IMR-90 (cell line): ENCODE measurements at regions not wholly inside any gene's neighbourhood (a gene's known extent, or its start where the extent isn't known, plus 50 kb on each side); places are given as distances from the start of the nearest gene placed in this dataset.

Experiments
- BHLHE40 ChIP-seq: fragments of 150-350 bp; IDR thresholded peaks from 2 replicates; pipeline ENCODE4 v1.6.1; 2016; ENCODE audit warnings: mild to moderate bottlenecking, low read depth, low read length
- CEBPB ChIP-seq: IDR thresholded peaks from 2 replicates; pipeline ENCODE4 v1.6.1; 2012; ENCODE audit warnings: low read depth, low read length, improper control_type of control experiment
- MAFK ChIP-seq: IDR thresholded peaks from 2 replicates; pipeline ENCODE4 v1.6.1; 2012; ENCODE audit warnings: low read depth, low read length, improper control_type of control experiment
- MAZ ChIP-seq: IDR thresholded peaks from 2 replicates; pipeline ENCODE4 v1.6.1; 2012; ENCODE audit warnings: low read depth, mild to moderate bottlenecking, low read length, improper control_type of control experiment, moderate library complexity, borderline replicate concordance
- RAD21 ChIP-seq: IDR thresholded peaks from 2 replicates; pipeline ENCODE4 v1.6.1; 2012; ENCODE audit warnings: low read length, improper control_type of control experiment
- RFX5 ChIP-seq: IDR thresholded peaks from 2 replicates; pipeline ENCODE4 v1.8.0; 2012; ENCODE audit warnings: low read depth, mild to moderate bottlenecking, low read length, moderate library complexity
- SMC3 ChIP-seq: fragments of 150-350 bp; IDR thresholded peaks from 2 replicates; pipeline ENCODE4 v1.6.1; 2016; ENCODE audit warnings: low read depth, mild to moderate bottlenecking, antibody characterized with exemption, low read length, moderate library complexity
- TF ChIP-seq, protein P1 (sequence below): conservative IDR thresholded peaks from 2 replicates; pipeline ENCODE4 v1.5.1; 2012; ENCODE audit warnings: mild to moderate bottlenecking, low read depth, low read length, improper control_type of control experiment

DNA sequence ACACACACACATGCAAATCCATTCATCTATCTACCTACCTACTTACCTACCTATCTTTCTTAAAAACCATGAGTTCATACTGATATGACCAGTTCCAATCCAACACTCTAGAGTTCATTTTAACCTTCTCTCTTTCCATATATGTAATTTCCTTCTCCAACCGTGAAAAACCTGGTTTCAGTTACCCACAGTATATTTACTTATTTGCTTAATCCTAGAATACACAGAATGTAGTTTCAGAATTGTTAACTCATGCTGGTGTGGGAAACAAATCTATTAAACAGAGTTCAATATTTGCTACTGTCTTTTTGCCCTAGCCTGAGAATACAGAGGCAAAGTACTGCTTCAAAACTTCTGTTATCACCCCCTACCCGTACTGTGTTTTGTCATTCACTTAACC, 101.3 kb downstream of the RRM1 start:
- TF ChIP-seq MAFK: no peak
- TF ChIP-seq, protein P1, sequence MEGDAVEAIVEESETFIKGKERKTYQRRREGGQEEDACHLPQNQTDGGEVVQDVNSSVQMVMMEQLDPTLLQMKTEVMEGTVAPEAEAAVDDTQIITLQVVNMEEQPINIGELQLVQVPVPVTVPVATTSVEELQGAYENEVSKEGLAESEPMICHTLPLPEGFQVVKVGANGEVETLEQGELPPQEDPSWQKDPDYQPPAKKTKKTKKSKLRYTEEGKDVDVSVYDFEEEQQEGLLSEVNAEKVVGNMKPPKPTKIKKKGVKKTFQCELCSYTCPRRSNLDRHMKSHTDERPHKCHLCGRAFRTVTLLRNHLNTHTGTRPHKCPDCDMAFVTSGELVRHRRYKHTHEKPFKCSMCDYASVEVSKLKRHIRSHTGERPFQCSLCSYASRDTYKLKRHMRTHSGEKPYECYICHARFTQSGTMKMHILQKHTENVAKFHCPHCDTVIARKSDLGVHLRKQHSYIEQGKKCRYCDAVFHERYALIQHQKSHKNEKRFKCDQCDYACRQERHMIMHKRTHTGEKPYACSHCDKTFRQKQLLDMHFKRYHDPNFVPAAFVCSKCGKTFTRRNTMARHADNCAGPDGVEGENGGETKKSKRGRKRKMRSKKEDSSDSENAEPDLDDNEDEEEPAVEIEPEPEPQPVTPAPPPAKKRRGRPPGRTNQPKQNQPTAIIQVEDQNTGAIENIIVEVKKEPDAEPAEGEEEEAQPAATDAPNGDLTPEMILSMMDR: no peak
- TF ChIP-seq RAD21: no peak
- no peak for TF ChIP-seq MAZ
- TF ChIP-seq CEBPB: no peak
- TF ChIP-seq BHLHE40: no peak
- TF ChIP-seq SMC3: no peak
- no peak for TF ChIP-seq RFX5
